Neuronal stem cell (in vitro differentiated cells): ENCODE measurements at regions not wholly inside any gene's neighbourhood (a gene's known extent, or its start where the extent isn't known, plus 50 kb on each side); places are given as distances from the start of the nearest gene placed in this dataset.

Source experiments
- DNase-seq: peaks from one replicate; pipeline ENCODE4 v3.0.0-alpha.2; 2013; ENCODE audit warnings: low spot score
- H2AFZ ChIP-seq: one replicate; pipeline ENCODE4 v1.6.1; 2013; ENCODE audit warnings: mild to moderate bottlenecking, low read length, inconsistent platforms
- H2AK5ac ChIP-seq: 2 replicates; pipeline ENCODE4 v1.6.1; 2013; ENCODE audit warnings: low read depth, mild to moderate bottlenecking, inconsistent platforms, low read length, moderate library complexity, mixed read lengths
- H2BK120ac ChIP-seq: 2 replicates; pipeline ENCODE4 v1.6.1; 2013; ENCODE audit warnings: low read depth, mild to moderate bottlenecking, inconsistent platforms, low read length, moderate library complexity, mixed read lengths
- H2BK12ac ChIP-seq: one replicate; pipeline ENCODE4 v1.6.1; 2013; ENCODE audit warnings: low read length, inconsistent platforms
- H2BK15ac ChIP-seq: 2 replicates; pipeline ENCODE4 v1.6.1; 2013; ENCODE audit warnings: mild to moderate bottlenecking, low read length, inconsistent platforms, mixed read lengths
- H2BK5ac ChIP-seq: one replicate; pipeline ENCODE4 v1.6.1; 2013; ENCODE audit warnings: inconsistent platforms, mild to moderate bottlenecking, low read length, moderate library complexity
- H3K14ac ChIP-seq: one replicate; pipeline ENCODE4 v1.6.1; 2013; ENCODE audit warnings: low read length, inconsistent platforms
- H3K18ac ChIP-seq: 2 replicates; pipeline ENCODE4 v1.6.1; 2013; ENCODE audit warnings: low read length, inconsistent platforms
- H3K23ac ChIP-seq: 2 replicates; pipeline ENCODE4 v1.6.1; 2013; ENCODE audit warnings: low read depth, mild to moderate bottlenecking, mixed read lengths, low read length, inconsistent platforms; ENCODE audit not compliant: poor library complexity
- H3K27ac ChIP-seq: replicated peaks from 3 replicates; pipeline ENCODE4 v1.5.1; 2013; ENCODE audit warnings: low read length, inconsistent platforms
- H3K27me3 ChIP-seq, 3 experiments: 2 replicates each; pipeline ENCODE4 v1.6.1; 2013; ENCODE audit warnings: low read length in 3 of 3, mild to moderate bottlenecking in 2 of 3, inconsistent platforms in 1 of 3, low read depth in 1 of 3, mixed read lengths in 1 of 3, moderate library complexity in 1 of 3; ENCODE audit not compliant: control insufficient read depth in 3 of 3, insufficient read depth in 3 of 3
- H3K36me3 ChIP-seq, 2 donors: replicated peaks in 1 of 2; 2 replicates each; pipeline ENCODE4 v1.6.1; 2013; ENCODE audit warnings: low read length in 2 of 2; ENCODE audit not compliant: control insufficient read depth in 2 of 2, insufficient read depth in 2 of 2
- H3K4ac ChIP-seq: 2 replicates; pipeline ENCODE4 v1.6.1; 2013; ENCODE audit warnings: inconsistent platforms, mild to moderate bottlenecking, low read length, moderate library complexity
- H3K4me1 ChIP-seq, 2 donors: 1 replicate in 1 of 2; 2 replicates in 1 of 2; pipeline ENCODE4 v1.6.1; 2013; ENCODE audit warnings: low read length in 2 of 2, low read depth in 1 of 2; ENCODE audit not compliant: control insufficient read depth in 2 of 2, insufficient read depth in 1 of 2
- H3K4me2 ChIP-seq: one replicate; pipeline ENCODE4 v1.6.1; 2013; ENCODE audit warnings: mild to moderate bottlenecking, low read length, inconsistent platforms; ENCODE audit not compliant: insufficient read depth, poor library complexity, severe bottlenecking
- H3K4me3 ChIP-seq, 2 donors: 2 replicates each; pipeline ENCODE4 v1.5.1; 2013; ENCODE audit warnings: low read length in 2 of 2, mild to moderate bottlenecking in 2 of 2, inconsistent platforms in 1 of 2, moderate library complexity in 1 of 2
- H3K79me1 ChIP-seq: one replicate; pipeline ENCODE4 v1.6.1; 2013; ENCODE audit warnings: low read depth, mild to moderate bottlenecking, inconsistent platforms, low read length, moderate library complexity
- H3K9ac ChIP-seq: one replicate; pipeline ENCODE4 v1.6.1; 2013; ENCODE audit warnings: mild to moderate bottlenecking, low read depth, low read length, inconsistent platforms; ENCODE audit not compliant: poor library complexity
- H3K9me3 ChIP-seq, 2 donors: replicated peaks in 1 of 2; 2 replicates each; pipeline versions ENCODE3 to v1.6.1; 2013; ENCODE audit warnings: low read length in 2 of 2, mild to moderate bottlenecking in 2 of 2, inconsistent platforms in 1 of 2, low read depth in 1 of 2, mixed read lengths in 1 of 2, moderate library complexity in 1 of 2; ENCODE audit not compliant: control insufficient read depth in 2 of 2, insufficient read depth in 1 of 2
- H4K8ac ChIP-seq: one replicate; pipeline ENCODE4 v1.6.1; 2013; ENCODE audit warnings: low read depth, mild to moderate bottlenecking, inconsistent platforms, low read length, moderate library complexity
- H4K91ac ChIP-seq: one replicate; pipeline ENCODE4 v1.6.1; 2013; ENCODE audit warnings: low read length, low read depth, mild to moderate bottlenecking, inconsistent platforms; ENCODE audit not compliant: poor library complexity
- whole genome bisulfite sequencing, 2 donors: extraction: QIAGEN DNeasy Blood & Tissue Kit; methylation state at CpG; one replicate each; pipeline ENCODE4 v1.1.7; 2013; ENCODE audit warnings: missing lambda C conversion rate in 2 of 2, mixed read lengths in 1 of 2; ENCODE audit not compliant: insufficient read length in 2 of 2, insufficient replicate concordance in 1 of 2; ENCODE audit errors: extremely low coverage in 2 of 2; 5-methylcytosine and 5-hydroxymethylcytosine counted together

- Histone ChIP-seq H3K27ac (no peak overlapping the region), H2AK5ac (no peak overlapping the region), H3K79me1 (no peaks in the 10 kb centered on the region), H3K4ac (no peak overlapping the region), H2BK15ac (no peak overlapping the region), H3K4me2 (no peak overlapping the region), H3K4me1 (no peaks in the 10 kb centered on the region), H2BK5ac (no peak overlapping the region), H3K14ac (no peak overlapping the region), H3K36me3 (no peaks in the 10 kb centered on the region), H2BK12ac (no peak overlapping the region), H3K18ac (no peak overlapping the region), H3K27me3 (no peaks in the 10 kb centered on the region), H4K91ac (no peak overlapping the region), H2AFZ (no peak overlapping the region), H3K4me3 (no peak overlapping the region), H4K8ac (no peak overlapping the region), H3K9me3 (peaks cover 0 to 4% of the 10 kb centered on the region in 2 donors), H3K9ac (no peak overlapping the region), H3K23ac (no peak overlapping the region), H2BK120ac (no peak overlapping the region)
- no CpG with 5 or more reads among the region's 3 CpGs for WGBS, 2 donors
- DNase-seq, result no peak
Measured at GRCh38 chrX:15055146-15055930, 182.1 kb downstream of the MOSPD2 start.

GRCh38 chrX:15050395-15050794 lies 177.2 kb downstream of the MOSPD2 start:
- Histone ChIP-seq H2BK15ac (no peak overlapping the region), H3K4me2 (no peak overlapping the region), H3K18ac (no peak overlapping the region), H2BK12ac (no peak overlapping the region), H2AK5ac (no peak overlapping the region), H3K27ac (no peak overlapping the region), H3K9ac (no peak overlapping the region), H3K23ac (no peak overlapping the region), H2BK5ac (no peak overlapping the region), H3K79me1 (no peaks in the 10 kb centered on the region), H3K4me3 (no peak overlapping the region), H4K8ac (no peak overlapping the region), H3K9me3 (peaks cover 1 to 6% of the 10 kb centered on the region in 2 donors), H2AFZ (no peak overlapping the region), H3K4me1 (no peaks in the 10 kb centered on the region), H3K4ac (no peak overlapping the region), H3K36me3 (no peaks in the 10 kb centered on the region), H2BK120ac (no peak overlapping the region), H3K14ac (no peak overlapping the region), H4K91ac (no peak overlapping the region), H3K27me3 (no peaks in the 10 kb centered on the region)
- WGBS, 2 donors, result no CpG with 5 or more reads among the region's 5 CpGs
- DNase-seq, result no peak

- Histone ChIP-seq H3K27ac (no peak overlapping the region), H2BK120ac (no peak overlapping the region), H2AFZ (no peak overlapping the region), H4K91ac (no peak overlapping the region), H3K18ac (no peak overlapping the region), H3K9ac (no peak overlapping the region), H3K4me3 (no peak overlapping the region), H3K79me1 (no peaks in the 10 kb centered on the region), H4K8ac (no peak overlapping the region), H3K4ac (no peak overlapping the region), H3K14ac (no peak overlapping the region), H3K9me3 (peaks cover 0 to 1% of the 10 kb centered on the region in 2 donors), H3K4me2 (no peak overlapping the region), H3K23ac (no peak overlapping the region), H2BK12ac (no peak overlapping the region), H2AK5ac (no peak overlapping the region), H3K4me1 (no peaks in the 10 kb centered on the region), H2BK5ac (no peak overlapping the region), H3K36me3 (no peaks in the 10 kb centered on the region), H2BK15ac (no peak overlapping the region), H3K27me3 (no peaks in the 10 kb centered on the region)
- WGBS, 2 donors, result no CpG with 5 or more reads among the region's 2 CpGs
- no peak for DNase-seq
Measured at GRCh38 chrX:15043538-15043937, 170.3 kb downstream of the MOSPD2 start.

GRCh38 chrX:15033917-15034316 lies 160.7 kb downstream of the MOSPD2 start:
- Histone ChIP-seq H3K18ac (no peak overlapping the region), H3K4me2 (no peak overlapping the region), H2BK120ac (no peak overlapping the region), H3K9me3 (no peaks in the 10 kb centered on the region), H4K91ac (no peak overlapping the region), H2AK5ac (no peak overlapping the region), H2BK12ac (no peak overlapping the region), H3K4me3 (no peak overlapping the region), H3K36me3 (no peaks in the 10 kb centered on the region), H3K27me3 (no peaks in the 10 kb centered on the region), H3K4me1 (no peaks in the 10 kb centered on the region), H2BK5ac (no peak overlapping the region), H3K27ac (no peak overlapping the region), H3K23ac (no peak overlapping the region), H4K8ac (no peak overlapping the region), H2BK15ac (no peak overlapping the region), H3K9ac (no peak overlapping the region), H2AFZ (no peak overlapping the region), H3K14ac (no peak overlapping the region), H3K4ac (no peak overlapping the region), H3K79me1 (no peaks in the 10 kb centered on the region)
- DNase-seq, result no peak
